ENCODE measurements at regions not wholly inside any gene's neighbourhood (a gene's known extent, or its start where the extent isn't known, plus 50 kb on each side); places are given as distances from the start of the nearest gene placed in this dataset.
"Not testable (repeated sequence)": the region's sequence is repeated elsewhere in the genome, so short reads cannot be mapped to it uniquely, and the experiment has no call there.

- not testable (repeated sequence) for H3K27me3 ChIP-seq (ENCODE audit: control insufficient read depth, insufficient read depth, low read length); H3K4me3 ChIP-seq (ENCODE audit: insufficient read depth, low read depth, low read length); H3K36me3 ChIP-seq (replicated peaks; ENCODE audit: control insufficient read depth, insufficient read depth, low read length); DNase-seq
Observed at GRCh38 chr5:92302356-92302755, 919.2 kb upstream of the ARRDC3 start.

GRCh38 chr5:92283521-92283920 is 900.4 kb upstream of the ARRDC3 start:
- no peak for DNase-seq
- H3K27me3 ChIP-seq (ENCODE audit: control insufficient read depth, insufficient read depth, low read length) = no peaks in the 10 kb centered on the region
- no peaks in the 10 kb centered on the region for H3K36me3 ChIP-seq (replicated peaks; ENCODE audit: control insufficient read depth, insufficient read depth, low read length)
- no peak overlapping the region for H3K4me3 ChIP-seq (ENCODE audit: insufficient read depth, low read depth, low read length)

GRCh38 chr5:92271750-92272149 is 888.6 kb upstream of the ARRDC3 start:
- not testable (repeated sequence) for DNase-seq; H3K36me3 ChIP-seq (replicated peaks; ENCODE audit: control insufficient read depth, insufficient read depth, low read length)

GRCh38 chr5:92268343-92268742 is 885.2 kb upstream of the ARRDC3 start:
- Histone ChIP-seq H3K4me3 (ENCODE audit: insufficient read depth, low read depth, low read length) (no peak overlapping the region), H3K27me3 (ENCODE audit: control insufficient read depth, insufficient read depth, low read length) (no peaks in the 10 kb centered on the region), H3K36me3 (replicated peaks; ENCODE audit: control insufficient read depth, insufficient read depth, low read length) (no peaks in the 10 kb centered on the region)
- DNase-seq = no peak

More at GRCh38 chr5:92271750-92272149, 888.6 kb upstream of the ARRDC3 start:
- not testable (repeated sequence) for H3K4me3 ChIP-seq (ENCODE audit: insufficient read depth, low read depth, low read length); H3K27me3 ChIP-seq (ENCODE audit: control insufficient read depth, insufficient read depth, low read length)

GRCh38 chr5:92267830-92268229 is 884.7 kb upstream of the ARRDC3 start:
- Histone ChIP-seq H3K36me3 (replicated peaks; ENCODE audit: control insufficient read depth, insufficient read depth, low read length) (no peaks in the 10 kb centered on the region), H3K4me3 (ENCODE audit: insufficient read depth, low read depth, low read length) (no peak overlapping the region), H3K27me3 (ENCODE audit: control insufficient read depth, insufficient read depth, low read length) (no peaks in the 10 kb centered on the region)
- no peak for DNase-seq

GRCh38 chr5:92265804-92266203 is 882.7 kb upstream of the ARRDC3 start:
- DNase-seq = no peak
- no peak overlapping the region for H3K4me3 ChIP-seq (ENCODE audit: insufficient read depth, low read depth, low read length)
- no peaks in the 10 kb centered on the region for H3K36me3 ChIP-seq (replicated peaks; ENCODE audit: control insufficient read depth, insufficient read depth, low read length)
- H3K27me3 ChIP-seq (ENCODE audit: control insufficient read depth, insufficient read depth, low read length) = no peaks in the 10 kb centered on the region

- not testable (repeated sequence) for H3K27me3 ChIP-seq (ENCODE audit: control insufficient read depth, insufficient read depth, low read length); DNase-seq; H3K4me3 ChIP-seq (ENCODE audit: insufficient read depth, low read depth, low read length); H3K36me3 ChIP-seq (replicated peaks; ENCODE audit: control insufficient read depth, insufficient read depth, low read length)
Observed at GRCh38 chr5:92255605-92256004, 872.5 kb upstream of the ARRDC3 start.

GRCh38 chr5:92248518-92248917 is 865.4 kb upstream of the ARRDC3 start:
- no peaks in the 10 kb centered on the region for H3K27me3 ChIP-seq (ENCODE audit: control insufficient read depth, insufficient read depth, low read length)
- H3K4me3 ChIP-seq (ENCODE audit: insufficient read depth, low read depth, low read length) = no peak overlapping the region
- DNase-seq = no peak
- no peaks in the 10 kb centered on the region; the same call in 1 of the 2 replicates for H3K36me3 ChIP-seq (replicated peaks; ENCODE audit: control insufficient read depth, insufficient read depth, low read length)

- DNase-seq = no peak
- H3K4me3 ChIP-seq (ENCODE audit: insufficient read depth, low read depth, low read length) = no peak overlapping the region
- H3K27me3 ChIP-seq (ENCODE audit: control insufficient read depth, insufficient read depth, low read length) = no peaks in the 10 kb centered on the region
- no peaks in the 10 kb centered on the region for H3K36me3 ChIP-seq (replicated peaks; ENCODE audit: control insufficient read depth, insufficient read depth, low read length)
Observed at GRCh38 chr5:92242170-92242569, 859.1 kb upstream of the ARRDC3 start.

- no peaks in the 10 kb centered on the region for H3K36me3 ChIP-seq (replicated peaks; ENCODE audit: control insufficient read depth, insufficient read depth, low read length)
- DNase-seq = no peak
- no peak overlapping the region for H3K4me3 ChIP-seq (ENCODE audit: insufficient read depth, low read depth, low read length)
- H3K27me3 ChIP-seq (ENCODE audit: control insufficient read depth, insufficient read depth, low read length) = no peaks in the 10 kb centered on the region
Observed at GRCh38 chr5:92237896-92238295, 854.8 kb upstream of the ARRDC3 start.

GRCh38 chr5:92222449-92222848 is 839.3 kb upstream of the ARRDC3 start:
- H3K36me3 ChIP-seq (replicated peaks; ENCODE audit: control insufficient read depth, insufficient read depth, low read length) = 0 out of 2 replicates have a peak, but pooled peaks cover 1% of the 10 kb centered on the region
- no peaks in the 10 kb centered on the region for H3K27me3 ChIP-seq (ENCODE audit: control insufficient read depth, insufficient read depth, low read length)
- H3K4me3 ChIP-seq (ENCODE audit: insufficient read depth, low read depth, low read length) = no peak overlapping the region
- DNase-seq = no peak

- not testable (repeated sequence) for H3K27me3 ChIP-seq (ENCODE audit: control insufficient read depth, insufficient read depth, low read length); H3K4me3 ChIP-seq (ENCODE audit: insufficient read depth, low read depth, low read length); DNase-seq; H3K36me3 ChIP-seq (replicated peaks; ENCODE audit: control insufficient read depth, insufficient read depth, low read length)
Observed at GRCh38 chr5:92216852-92217251, 833.7 kb upstream of the ARRDC3 start.

GRCh38 chr5:92215116-92215515 is 832.0 kb upstream of the ARRDC3 start:
- no peaks in the 10 kb centered on the region for H3K27me3 ChIP-seq (ENCODE audit: control insufficient read depth, insufficient read depth, low read length)
- no peaks in the 10 kb centered on the region for H3K36me3 ChIP-seq (replicated peaks; ENCODE audit: control insufficient read depth, insufficient read depth, low read length)
- H3K4me3 ChIP-seq (ENCODE audit: insufficient read depth, low read depth, low read length) = no peak overlapping the region
- DNase-seq = no peak

- Histone ChIP-seq H3K36me3 (replicated peaks; ENCODE audit: control insufficient read depth, insufficient read depth, low read length) (no peaks in the 10 kb centered on the region), H3K4me3 (ENCODE audit: insufficient read depth, low read depth, low read length) (no peak overlapping the region), H3K27me3 (ENCODE audit: control insufficient read depth, insufficient read depth, low read length) (no peaks in the 10 kb centered on the region)
- no peak for DNase-seq
Observed at GRCh38 chr5:92208265-92208664, 825.1 kb upstream of the ARRDC3 start.

- Histone ChIP-seq H3K36me3 (replicated peaks; ENCODE audit: control insufficient read depth, insufficient read depth, low read length) (no peaks in the 10 kb centered on the region), H3K4me3 (ENCODE audit: insufficient read depth, low read depth, low read length) (no peak overlapping the region), H3K27me3 (ENCODE audit: control insufficient read depth, insufficient read depth, low read length) (no peaks in the 10 kb centered on the region)
- DNase-seq = no peak
Observed at GRCh38 chr5:92207151-92207550, 824.0 kb upstream of the ARRDC3 start.

- DNase-seq = no peak
- H3K36me3 ChIP-seq (replicated peaks; ENCODE audit: control insufficient read depth, insufficient read depth, low read length) = no peaks in the 10 kb centered on the region
- no peaks in the 10 kb centered on the region for H3K27me3 ChIP-seq (ENCODE audit: control insufficient read depth, insufficient read depth, low read length)
- H3K4me3 ChIP-seq (ENCODE audit: insufficient read depth, low read depth, low read length) = no peak overlapping the region
Observed at GRCh38 chr5:92206681-92207080, 823.6 kb upstream of the ARRDC3 start.
